PC-9 (cell line): ENCODE measurements at regions not wholly inside any gene's neighbourhood (a gene's known extent, or its start where the extent isn't known, plus 50 kb on each side); places are given as distances from the start of the nearest gene placed in this dataset.

ENCODE experiments used
- BruUV-seq: library from RNA; stranded (reverse); fragments of 400-500 nt; replicated peaks from 2 replicates; lab custom pipeline; 2021; lab: Mats Ljungman, UMichigan
- CTCF ChIA-PET: fragments of 300-600 bp; sonication (Branson Sonifier 250); formaldehyde crosslinking; loops from one replicate; lab custom pipeline; 2022; ENCODE audit warnings: antibody characterized with exemption; lab: Charles Lee
- POLR2A ChIA-PET: fragments of 300-600 bp; sonication (Branson Sonifier 250); formaldehyde crosslinking; loops from one replicate; lab custom pipeline; 2022; ENCODE audit warnings: antibody characterized with exemption; ENCODE audit not compliant: unreplicated experiment; lab: Charles Lee
- DNase-seq, 2 experiments: peaks; one replicate each; pipeline versions ENCODE4 v3.0.0 to v3.0.0-alpha.2; 2015 to 2022; ENCODE audit warnings: mixed read lengths in 1 of 2
- H2AFZ ChIP-seq: fragments of 200-600 bp; sonication (generic); 2 replicates; pipeline ENCODE4 v1.8.1; 2017; ENCODE audit warnings: antibody characterized with exemption
- H3F3A ChIP-seq: fragments of 200-600 bp; sonication (generic); 2 replicates; pipeline ENCODE4 v1.8.1; 2017; ENCODE audit warnings: antibody characterized with exemption, mild to moderate bottlenecking, low read depth; ENCODE audit not compliant: insufficient read depth
- H3K27ac ChIP-seq: fragments of 200-600 bp; sonication (generic); 2 replicates; pipeline ENCODE4 v1.6.1; 2016; ENCODE audit warnings: mixed run types
- H3K27me3 ChIP-seq: fragments of 200-600 bp; sonication (generic); 2 replicates; pipeline ENCODE4 v1.6.1; 2016; ENCODE audit warnings: low read depth, mixed run types; ENCODE audit not compliant: insufficient read depth
- H3K36me3 ChIP-seq: fragments of 200-600 bp; sonication (generic); 2 replicates; pipeline ENCODE4 v1.6.1; 2016; ENCODE audit warnings: low read depth, mixed run types
- H3K4me1 ChIP-seq: fragments of 200-600 bp; sonication (generic); replicated peaks from 2 replicates; pipeline ENCODE4 v1.6.1; 2016; ENCODE audit warnings: mixed run types; ENCODE audit not compliant: insufficient read depth
- H3K4me2 ChIP-seq: fragments of 200-600 bp; sonication (generic); 2 replicates; pipeline ENCODE4 v1.6.1; 2017; ENCODE audit warnings: mixed run types
- H3K4me3 ChIP-seq: fragments of 200-600 bp; sonication (generic); 2 replicates; pipeline ENCODE4 v1.6.1; 2016; ENCODE audit warnings: mixed run types
- H3K79me2 ChIP-seq: fragments of 200-600 bp; sonication (generic); 2 replicates; pipeline ENCODE4 v1.6.1; 2017; ENCODE audit warnings: low read depth, mixed run types
- H3K9me2 ChIP-seq: fragments of 200-600 bp; sonication (generic); 2 replicates; pipeline ENCODE4 v1.8.1; 2017; ENCODE audit warnings: mild to moderate bottlenecking; ENCODE audit not compliant: insufficient read depth
- H3K9me3 ChIP-seq: fragments of 200-600 bp; sonication (generic); 2 replicates; pipeline ENCODE4 v1.8.1; 2016; ENCODE audit warnings: low read depth; ENCODE audit not compliant: insufficient read depth
- H4K20me1 ChIP-seq: fragments of 200-600 bp; sonication (generic); 2 replicates; pipeline ENCODE4 v1.8.1; 2017; ENCODE audit not compliant: insufficient read depth
- CTCF ChIP-seq: fragments of 200-600 bp; sonication (generic); conservative IDR thresholded peaks from 2 replicates; pipeline ENCODE4 v1.6.1; 2017; ENCODE audit warnings: mixed run types, antibody characterized with exemption, mild to moderate bottlenecking, moderate library complexity
- EZH2 ChIP-seq: fragments of 200-600 bp; sonication (generic); IDR thresholded peaks from 2 replicates; pipeline ENCODE4 v1.8.0; 2017; ENCODE audit warnings: antibody characterized with exemption, low read depth
- intact Hi-C: fragments of 100-400 bp; cut with micrococcal nuclease; formaldehyde crosslinking; loops from one replicate; pipeline ENCODE4 v1.10.0; 2022; ENCODE audit not compliant: unreplicated experiment

DNA sequence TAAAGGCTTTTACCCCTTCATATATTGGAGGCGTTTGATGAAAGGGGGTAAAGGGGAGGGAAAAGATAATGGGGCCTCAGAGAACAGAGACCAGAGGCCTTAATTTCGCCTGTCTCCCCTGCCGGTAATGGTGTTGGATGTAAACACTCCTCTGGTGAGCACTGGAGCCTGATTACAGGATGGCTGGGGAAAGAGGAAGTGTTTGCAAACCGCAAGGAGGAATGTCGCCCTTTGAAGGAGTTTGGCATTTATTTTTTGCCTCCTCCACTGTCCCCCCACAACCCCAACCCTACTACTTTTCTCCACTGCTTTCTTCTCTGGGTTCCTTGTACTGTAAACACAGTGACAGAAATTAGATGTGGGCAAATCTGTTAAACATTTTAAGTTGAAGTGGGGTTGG, 211.9 kb upstream of the TBX3 start:
- no TSS peak for BruUV-seq
- POLR2A ChIA-PET = no interaction called here
- Histone ChIP-seq H3K27me3 (peaks cover 52% of the 10 kb centered on the region), H4K20me1 (no peaks in the 10 kb centered on the region), H3K9me3 (no peaks in the 10 kb centered on the region), H3K27ac (no peak overlapping the region), H3F3A (no peaks in the 10 kb centered on the region), H3K79me2 (no peaks in the 10 kb centered on the region), H3K9me2 (no peaks in the 10 kb centered on the region), H2AFZ (no peak overlapping the region), H3K4me1 (no peaks in the 10 kb centered on the region), H3K4me2 (no peak overlapping the region), H3K4me3 (no peak overlapping the region), H3K36me3 (no peaks in the 10 kb centered on the region)
- DNase-seq = no peak
- CTCF ChIA-PET = no interaction called here
- intact Hi-C loops = no loop called here
- TF ChIP-seq EZH2 = no peak
- TF ChIP-seq CTCF = no peak

GRCh38 chr12:114895081-114895480, 211.1 kb upstream of the TBX3 start:
- ChIA-PET CTCF (no interaction called here), POLR2A (no interaction called here)
- no peak for TF ChIP-seq CTCF
- Histone ChIP-seq H3F3A (no peaks in the 10 kb centered on the region), H3K4me3 (no peak overlapping the region), H3K27ac (no peak overlapping the region), H2AFZ (no peak overlapping the region), H3K4me1 (no peaks in the 10 kb centered on the region), H3K9me3 (no peaks in the 10 kb centered on the region), H3K27me3 (peaks cover 52% of the 10 kb centered on the region), H3K79me2 (no peaks in the 10 kb centered on the region), H3K4me2 (no peak overlapping the region), H4K20me1 (no peaks in the 10 kb centered on the region), H3K9me2 (no peaks in the 10 kb centered on the region), H3K36me3 (no peaks in the 10 kb centered on the region)
- BruUV-seq = no TSS peak
- DNase-seq = no peak
- intact Hi-C loops = no loop called here

GRCh38 chr12:114894076-114894475, 210.1 kb upstream of the TBX3 start:
- Histone ChIP-seq H3K4me1 (no peaks in the 10 kb centered on the region), H3K27me3 (peaks cover 42% of the 10 kb centered on the region), H3K27ac (no peak overlapping the region), H3K36me3 (no peaks in the 10 kb centered on the region), H3K79me2 (no peaks in the 10 kb centered on the region), H3F3A (no peaks in the 10 kb centered on the region), H2AFZ (no peak overlapping the region), H3K4me3 (no peak overlapping the region), H4K20me1 (no peaks in the 10 kb centered on the region), H3K4me2 (no peak overlapping the region), H3K9me3 (no peaks in the 10 kb centered on the region), H3K9me2 (no peaks in the 10 kb centered on the region)
- ChIA-PET CTCF (no interaction called here), POLR2A (no interaction called here)
- no peak for DNase-seq
- BruUV-seq = no TSS peak
- intact Hi-C loops = no loop called here
- no peak for TF ChIP-seq CTCF
- TF ChIP-seq EZH2 = no peak
